HepG2 (cell line): ENCODE measurements at regions not wholly inside any gene's neighbourhood (a gene's known extent, or its start where the extent isn't known, plus 50 kb on each side); places are given as distances from the start of the nearest gene placed in this dataset.

Experiments
- ATAC-seq: fragments of 200-7000 bp; cut with Tn5 transposase; 3 replicates; pipeline ENCODE4 v1.9.1; 2020; ENCODE audit warnings: mild to moderate bottlenecking, moderate library complexity
- BruUV-seq: library from RNA; stranded (reverse); fragments of 400-500 nt; replicated peaks from 2 replicates; lab custom pipeline; 2021; lab: Mats Ljungman, UMichigan
- CTCF ChIA-PET: fragments of 300-600 bp; formaldehyde crosslinking; extraction: SDS; loops from one replicate; lab custom pipeline; 2021; ENCODE audit warnings: low total read pairs, inconsistent platforms, low intra/inter-chr PET ratio; lab: Yijun Ruan, JAX
- POLR2A ChIA-PET: fragments of 350-600 bp; sonication (Branson Sonifier 250); formaldehyde crosslinking; loops from one replicate; lab custom pipeline; 2020; ENCODE audit warnings: antibody characterized with exemption, inconsistent platforms; lab: Yijun Ruan, JAX
- DNase-seq: peaks from one replicate; pipeline ENCODE4 v3.0.0-alpha.2; 2015; ENCODE audit warnings: low spot score
- FAIRE-seq: peaks from 3 replicates; lab custom pipeline; 2011; peaks lifted over from hg19 to GRCh38; lab: Jason Lieb, UNC
- H2AFZ ChIP-seq: one replicate; pipeline ENCODE4 v1.6.1; 2011; ENCODE audit warnings: low read length, inconsistent platforms
- H3K27ac ChIP-seq: fragments of 300-600 bp; 3 replicates; pipeline ENCODE4 v1.8.0; 2011; ENCODE audit warnings: mixed run types, mild to moderate bottlenecking, mixed read lengths, low read length, inconsistent platforms; ENCODE audit not compliant: insufficient read depth; ENCODE audit errors: extremely low read length
- H3K27me3 ChIP-seq, 2 experiments: fragments of 200-600 bp in 1 of 2; 2 replicates in 1 of 2; 3 replicates in 1 of 2; pipeline versions ENCODE4 v1.6.0 to v1.8.0; 2011; ENCODE audit warnings: low read length in 2 of 2, mild to moderate bottlenecking in 2 of 2, moderate library complexity in 2 of 2, inconsistent platforms in 1 of 2; ENCODE audit not compliant: insufficient read depth in 2 of 2, control insufficient read depth in 1 of 2
- H3K36me3 ChIP-seq, 2 experiments: fragments of 200-600 bp in 1 of 2; replicated peaks in 1 of 2; 2 replicates in 1 of 2; 3 replicates in 1 of 2; pipeline versions ENCODE4 v1.5.1 to v1.8.0; 2011; ENCODE audit warnings: low read length in 2 of 2, inconsistent platforms in 1 of 2; ENCODE audit not compliant: insufficient read depth in 2 of 2, control insufficient read depth in 1 of 2
- H3K4me1 ChIP-seq: 2 replicates; pipeline ENCODE4 v1.5.1; 2012; ENCODE audit warnings: low read length, inconsistent platforms; ENCODE audit not compliant: insufficient read depth
- H3K4me2 ChIP-seq: 2 replicates; pipeline ENCODE4 v1.6.0; 2011; ENCODE audit warnings: low read depth, low read length, inconsistent platforms
- H3K4me3 ChIP-seq, 3 experiments: fragments of 200-600 bp in 1 of 3; sonication (generic), shearing (Covaris generic) in 1 of 3; replicated peaks in 1 of 3; 2 replicates each; pipeline ENCODE4 v1.5.1; 2011 to 2016; ENCODE audit warnings: low read length in 3 of 3, inconsistent platforms in 2 of 3, low read depth in 2 of 3, mild to moderate bottlenecking in 2 of 3, control low read depth in 1 of 3, mixed read lengths in 1 of 3; ENCODE audit not compliant: insufficient read depth in 1 of 3
- H3K79me2 ChIP-seq: one replicate; pipeline ENCODE4 v1.6.1; 2011; ENCODE audit warnings: low read length, inconsistent platforms; ENCODE audit not compliant: insufficient read depth
- H3K9ac ChIP-seq: 2 replicates; pipeline ENCODE4 v1.6.0; 2011; ENCODE audit warnings: mild to moderate bottlenecking, low read depth, low read length, inconsistent platforms; ENCODE audit not compliant: insufficient read depth
- H3K9me3 ChIP-seq: 2 replicates; pipeline ENCODE4 v1.5.1; 2012; ENCODE audit warnings: mild to moderate bottlenecking, low read length
- H4K20me1 ChIP-seq: 2 replicates; pipeline ENCODE4 v1.6.0; 2011; ENCODE audit warnings: inconsistent platforms, mild to moderate bottlenecking, low read length, moderate library complexity; ENCODE audit not compliant: insufficient read depth
- BORCS8-MEF2B ChIP-seq: sonication (generic); formaldehyde crosslinking; IDR thresholded peaks from 2 replicates; pipeline ENCODE4 v1.8.0; 2022; ENCODE audit warnings: mild to moderate bottlenecking, missing genetic modification reagents
- CENPX ChIP-seq: sonication (generic); formaldehyde crosslinking; IDR thresholded peaks from 2 replicates; pipeline ENCODE4 v1.9.0; 2021; ENCODE audit warnings: mild to moderate bottlenecking, missing genetic modification reagents, moderate library complexity
- E2F1 ChIP-seq: sonication (generic); formaldehyde crosslinking; IDR thresholded peaks from 2 replicates; pipeline ENCODE4 v1.5.0; 2020; ENCODE audit warnings: missing genetic modification reagents
- EP300 ChIP-seq, 3 experiments: sonication (generic) in 1 of 3; formaldehyde crosslinking in 1 of 3; IDR thresholded peaks; 2 replicates each; pipeline versions ENCODE4 v1.5.1 to v1.6.1; 2011 to 2020; ENCODE audit warnings: low read depth in 2 of 3, low read length in 2 of 3, borderline replicate concordance in 1 of 3, improper control_type of control experiment in 1 of 3, mild to moderate bottlenecking in 1 of 3, missing genetic modification reagents in 1 of 3, moderate library complexity in 1 of 3
- GPBP1L1 ChIP-seq: sonication (generic); formaldehyde crosslinking; IDR thresholded peaks from 2 replicates; pipeline ENCODE4 v1.5.0; 2020; ENCODE audit warnings: mild to moderate bottlenecking, missing genetic modification reagents
- HES4 ChIP-seq: sonication (generic); formaldehyde crosslinking; IDR thresholded peaks from 2 replicates; pipeline ENCODE4 v1.9.0; 2021; ENCODE audit warnings: mild to moderate bottlenecking, missing genetic modification reagents, borderline replicate concordance
- KMT2B ChIP-seq: IDR thresholded peaks from 2 replicates; pipeline ENCODE4 v1.6.1; 2016; ENCODE audit warnings: missing genetic modification reagents, missing compliant biosample characterization
- MXI1 ChIP-seq: IDR thresholded peaks from 3 replicates; pipeline ENCODE4 v1.6.1; 2012; ENCODE audit warnings: low read depth, low read length, inconsistent platforms, borderline replicate concordance
- NR2F2 ChIP-seq: IDR thresholded peaks from 2 replicates; pipeline ENCODE4 v1.6.1; 2012; ENCODE audit warnings: low read depth, inconsistent platforms, borderline replicate concordance
- PATZ1 ChIP-seq: sonication (generic); formaldehyde crosslinking; IDR thresholded peaks from 2 replicates; pipeline ENCODE4 v1.4.0; 2020; ENCODE audit warnings: missing genetic modification reagents
- SP140L ChIP-seq: sonication (generic); formaldehyde crosslinking; IDR thresholded peaks from 2 replicates; pipeline ENCODE4 v1.4.0; 2020; ENCODE audit warnings: missing genetic modification reagents, borderline replicate concordance
- ZFAT ChIP-seq: sonication (generic); formaldehyde crosslinking; conservative IDR thresholded peaks from 2 replicates; pipeline ENCODE4 v1.8.1; 2023; ENCODE audit warnings: missing genetic modification reagents, inconsistent platforms
- ZNF101 ChIP-seq: sonication (generic); formaldehyde crosslinking; IDR thresholded peaks from 2 replicates; pipeline ENCODE4 v1.4.0; 2020; ENCODE audit warnings: mild to moderate bottlenecking, low read depth, missing genetic modification reagents, borderline replicate concordance
- ZNF263 ChIP-seq: sonication (generic); formaldehyde crosslinking; IDR thresholded peaks from 2 replicates; pipeline ENCODE4 v1.4.0; 2020; ENCODE audit warnings: missing genetic modification reagents
- ZNF331 ChIP-seq: sonication (generic); formaldehyde crosslinking; IDR thresholded peaks from 2 replicates; pipeline ENCODE4 v1.4.0; 2020; ENCODE audit warnings: missing genetic modification reagents
- ZNF337 ChIP-seq: sonication (generic); formaldehyde crosslinking; IDR thresholded peaks from 2 replicates; pipeline ENCODE4 v1.5.1; 2020; ENCODE audit warnings: missing genetic modification reagents, low read depth, mild to moderate bottlenecking, borderline replicate concordance
- ZNF414 ChIP-seq: sonication (generic); formaldehyde crosslinking; IDR thresholded peaks from 2 replicates; pipeline ENCODE4 v1.5.0; 2020; ENCODE audit warnings: missing genetic modification reagents
- ZNF564 ChIP-seq: sonication (generic); formaldehyde crosslinking; IDR thresholded peaks from 2 replicates; pipeline ENCODE4 v1.8.1; 2023; ENCODE audit warnings: mild to moderate bottlenecking, missing genetic modification reagents
- ZNF576 ChIP-seq: sonication (generic); formaldehyde crosslinking; IDR thresholded peaks from 2 replicates; pipeline ENCODE4 v1.4.0; 2020; ENCODE audit warnings: mild to moderate bottlenecking, missing genetic modification reagents
- WGBS: methylation state at CpG from one replicate; pipeline ENCODE4 v1.1.6; 2017; ENCODE audit warnings: low lambda C conversion rate; 5-methylcytosine and 5-hydroxymethylcytosine counted together
- in situ Hi-C: cut with HindIII; loops from 2 replicates; pipeline ENCODE4 v1.10.0; 2017; ENCODE audit warnings: low pct_unique_long_range_greater_than_20kb; ENCODE audit not compliant: extremely low pct_ligation_motif_present
- intact Hi-C: fragments of 100-400 bp; cut with micrococcal nuclease; formaldehyde crosslinking; loops from one replicate; pipeline ENCODE4 v1.10.0; 2022; ENCODE audit not compliant: unreplicated experiment

GRCh38 chr16:86207350-86207749 is 303.0 kb upstream of the FOXF1 start (continued):
- TF ChIP-seq ZNF101 (CRISPR knock-in tag) = no peak

- Histone ChIP-seq H2AFZ (no peak overlapping the region), H4K20me1 (no peaks in the 10 kb centered on the region), H3K27me3 (no peaks in the 10 kb centered on the region; a peak in 1 of 5 replicates), H3K4me1 (no peaks in the 10 kb centered on the region), H3K9ac (no peak overlapping the region), H3K4me2 (no peak overlapping the region), H3K79me2 (no peaks in the 10 kb centered on the region), H3K27ac (no peak overlapping the region), H3K9me3 (no peaks in the 10 kb centered on the region), H3K36me3 (no peaks in the 10 kb centered on the region), H3K4me3 (no peak overlapping the region)
- no peak for DNase-seq
- BruUV-seq = no TSS peak
- POLR2A ChIA-PET = no interaction called here
- in situ Hi-C loops = no loop called here
- ATAC-seq = no peak
- intact Hi-C loops = no loop called here
- WGBS = 0% methylated on average over 2 of the region's 2 CpGs
- CTCF ChIA-PET = no interaction called here
- no peak for FAIRE-seq
- TF ChIP-seq SP140L = no peak
- TF ChIP-seq MXI1 = no peak
- TF ChIP-seq ZNF337 (CRISPR knock-in tag) = no peak
- TF ChIP-seq ZNF564 (CRISPR knock-in tag) = no peak
- TF ChIP-seq ZNF576 (CRISPR knock-in tag) = no peak
- TF ChIP-seq ZNF414 (CRISPR knock-in tag) = no peak
- no peak for TF ChIP-seq NR2F2
- no peak for TF ChIP-seq BORCS8-MEF2B (CRISPR knock-in tag)
- no peak for TF ChIP-seq KMT2B (CRISPR knock-in tag)
- no peak for TF ChIP-seq CENPX
- no peak for TF ChIP-seq ZNF263 (CRISPR knock-in tag)
- no peak for TF ChIP-seq E2F1 (CRISPR knock-in tag)
- no peak for TF ChIP-seq ZFAT (CRISPR knock-in tag)
- TF ChIP-seq PATZ1 (CRISPR knock-in tag) = no peak
- no peak for TF ChIP-seq HES4 (CRISPR knock-in tag)
- no peak for TF ChIP-seq EP300 (IDR thresholded peaks at IDR 0.05; ENCODE audit: low read depth in 2 of 2, low read length in 2 of 2)
- TF ChIP-seq EP300 (CRISPR knock-in tag; IDR thresholded peaks at IDR 0.05; ENCODE audit: borderline replicate concordance) = no peak
- no peak for TF ChIP-seq GPBP1L1 (CRISPR knock-in tag)
- no peak for TF ChIP-seq ZNF331 (CRISPR knock-in tag)
These were observed 301.1 kb upstream of the FOXF1 start for GRCh38 chr16:86209202-86209601.
